H1 (cell line): ENCODE measurements at regions not wholly inside any gene's neighbourhood (a gene's known extent, or its start where the extent isn't known, plus 50 kb on each side); places are given as distances from the start of the nearest gene placed in this dataset.

Experiments used
- TF ChIP-seq, protein P1 (sequence below): fragments of 300-600 bp; sonication (generic); IDR thresholded peaks from 2 replicates; pipeline ENCODE4 v1.7.1; 2012; ENCODE audit warnings: low read length, moderate library complexity, mild to moderate bottlenecking, inconsistent platforms; ENCODE audit not compliant: insufficient replicate concordance

GRCh38 chr11:37343290-37343689 lies 745.3 kb upstream of the RAG2 start (continued):
- TF ChIP-seq, protein P1, sequence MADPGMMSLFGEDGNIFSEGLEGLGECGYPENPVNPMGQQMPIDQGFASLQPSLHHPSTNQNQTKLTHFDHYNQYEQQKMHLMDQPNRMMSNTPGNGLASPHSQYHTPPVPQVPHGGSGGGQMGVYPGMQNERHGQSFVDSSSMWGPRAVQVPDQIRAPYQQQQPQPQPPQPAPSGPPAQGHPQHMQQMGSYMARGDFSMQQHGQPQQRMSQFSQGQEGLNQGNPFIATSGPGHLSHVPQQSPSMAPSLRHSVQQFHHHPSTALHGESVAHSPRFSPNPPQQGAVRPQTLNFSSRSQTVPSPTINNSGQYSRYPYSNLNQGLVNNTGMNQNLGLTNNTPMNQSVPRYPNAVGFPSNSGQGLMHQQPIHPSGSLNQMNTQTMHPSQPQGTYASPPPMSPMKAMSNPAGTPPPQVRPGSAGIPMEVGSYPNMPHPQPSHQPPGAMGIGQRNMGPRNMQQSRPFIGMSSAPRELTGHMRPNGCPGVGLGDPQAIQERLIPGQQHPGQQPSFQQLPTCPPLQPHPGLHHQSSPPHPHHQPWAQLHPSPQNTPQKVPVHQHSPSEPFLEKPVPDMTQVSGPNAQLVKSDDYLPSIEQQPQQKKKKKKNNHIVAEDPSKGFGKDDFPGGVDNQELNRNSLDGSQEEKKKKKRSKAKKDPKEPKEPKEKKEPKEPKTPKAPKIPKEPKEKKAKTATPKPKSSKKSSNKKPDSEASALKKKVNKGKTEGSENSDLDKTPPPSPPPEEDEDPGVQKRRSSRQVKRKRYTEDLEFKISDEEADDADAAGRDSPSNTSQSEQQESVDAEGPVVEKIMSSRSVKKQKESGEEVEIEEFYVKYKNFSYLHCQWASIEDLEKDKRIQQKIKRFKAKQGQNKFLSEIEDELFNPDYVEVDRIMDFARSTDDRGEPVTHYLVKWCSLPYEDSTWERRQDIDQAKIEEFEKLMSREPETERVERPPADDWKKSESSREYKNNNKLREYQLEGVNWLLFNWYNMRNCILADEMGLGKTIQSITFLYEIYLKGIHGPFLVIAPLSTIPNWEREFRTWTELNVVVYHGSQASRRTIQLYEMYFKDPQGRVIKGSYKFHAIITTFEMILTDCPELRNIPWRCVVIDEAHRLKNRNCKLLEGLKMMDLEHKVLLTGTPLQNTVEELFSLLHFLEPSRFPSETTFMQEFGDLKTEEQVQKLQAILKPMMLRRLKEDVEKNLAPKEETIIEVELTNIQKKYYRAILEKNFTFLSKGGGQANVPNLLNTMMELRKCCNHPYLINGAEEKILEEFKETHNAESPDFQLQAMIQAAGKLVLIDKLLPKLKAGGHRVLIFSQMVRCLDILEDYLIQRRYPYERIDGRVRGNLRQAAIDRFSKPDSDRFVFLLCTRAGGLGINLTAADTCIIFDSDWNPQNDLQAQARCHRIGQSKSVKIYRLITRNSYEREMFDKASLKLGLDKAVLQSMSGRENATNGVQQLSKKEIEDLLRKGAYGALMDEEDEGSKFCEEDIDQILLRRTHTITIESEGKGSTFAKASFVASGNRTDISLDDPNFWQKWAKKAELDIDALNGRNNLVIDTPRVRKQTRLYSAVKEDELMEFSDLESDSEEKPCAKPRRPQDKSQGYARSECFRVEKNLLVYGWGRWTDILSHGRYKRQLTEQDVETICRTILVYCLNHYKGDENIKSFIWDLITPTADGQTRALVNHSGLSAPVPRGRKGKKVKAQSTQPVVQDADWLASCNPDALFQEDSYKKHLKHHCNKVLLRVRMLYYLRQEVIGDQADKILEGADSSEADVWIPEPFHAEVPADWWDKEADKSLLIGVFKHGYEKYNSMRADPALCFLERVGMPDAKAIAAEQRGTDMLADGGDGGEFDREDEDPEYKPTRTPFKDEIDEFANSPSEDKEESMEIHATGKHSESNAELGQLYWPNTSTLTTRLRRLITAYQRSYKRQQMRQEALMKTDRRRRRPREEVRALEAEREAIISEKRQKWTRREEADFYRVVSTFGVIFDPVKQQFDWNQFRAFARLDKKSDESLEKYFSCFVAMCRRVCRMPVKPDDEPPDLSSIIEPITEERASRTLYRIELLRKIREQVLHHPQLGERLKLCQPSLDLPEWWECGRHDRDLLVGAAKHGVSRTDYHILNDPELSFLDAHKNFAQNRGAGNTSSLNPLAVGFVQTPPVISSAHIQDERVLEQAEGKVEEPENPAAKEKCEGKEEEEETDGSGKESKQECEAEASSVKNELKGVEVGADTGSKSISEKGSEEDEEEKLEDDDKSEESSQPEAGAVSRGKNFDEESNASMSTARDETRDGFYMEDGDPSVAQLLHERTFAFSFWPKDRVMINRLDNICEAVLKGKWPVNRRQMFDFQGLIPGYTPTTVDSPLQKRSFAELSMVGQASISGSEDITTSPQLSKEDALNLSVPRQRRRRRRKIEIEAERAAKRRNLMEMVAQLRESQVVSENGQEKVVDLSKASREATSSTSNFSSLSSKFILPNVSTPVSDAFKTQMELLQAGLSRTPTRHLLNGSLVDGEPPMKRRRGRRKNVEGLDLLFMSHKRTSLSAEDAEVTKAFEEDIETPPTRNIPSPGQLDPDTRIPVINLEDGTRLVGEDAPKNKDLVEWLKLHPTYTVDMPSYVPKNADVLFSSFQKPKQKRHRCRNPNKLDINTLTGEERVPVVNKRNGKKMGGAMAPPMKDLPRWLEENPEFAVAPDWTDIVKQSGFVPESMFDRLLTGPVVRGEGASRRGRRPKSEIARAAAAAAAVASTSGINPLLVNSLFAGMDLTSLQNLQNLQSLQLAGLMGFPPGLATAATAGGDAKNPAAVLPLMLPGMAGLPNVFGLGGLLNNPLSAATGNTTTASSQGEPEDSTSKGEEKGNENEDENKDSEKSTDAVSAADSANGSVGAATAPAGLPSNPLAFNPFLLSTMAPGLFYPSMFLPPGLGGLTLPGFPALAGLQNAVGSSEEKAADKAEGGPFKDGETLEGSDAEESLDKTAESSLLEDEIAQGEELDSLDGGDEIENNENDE, result no peak
